Body of pancreas (tissue), 4 donors: ENCODE measurements at regions not wholly inside any gene's neighbourhood (a gene's known extent, or its start where the extent isn't known, plus 50 kb on each side); places are given as distances from the start of the nearest gene placed in this dataset.

ENCODE experiments used
- ATAC-seq: fragments of 150-250 bp; one replicate; pipeline ENCODE4 v1.9.1; 2016
- DNase-seq, 4 donors: peaks; one replicate each; pipeline ENCODE4 v3.0.0-alpha.2; 2019
- H3K27ac ChIP-seq, 4 donors: fragments of 200-600 bp; sonication (generic); 1 replicate in 3 of 4; 2 replicates in 1 of 4; pipeline versions ENCODE4 v1.5.1 to v1.6.1; 2016 to 2019; ENCODE audit warnings: mild to moderate bottlenecking in 1 of 4, mixed read lengths in 1 of 4, moderate library complexity in 1 of 4
- H3K27me3 ChIP-seq, 2 donors: fragments of 200-600 bp; sonication (generic); one replicate each; pipeline ENCODE4 v1.6.0; 2016; ENCODE audit warnings: mild to moderate bottlenecking in 1 of 2
- H3K36me3 ChIP-seq, 2 donors: fragments of 200-600 bp; sonication (generic); replicated peaks in 1 of 2; 2 replicates each; pipeline ENCODE4 v1.5.1; 2016; ENCODE audit warnings: low read depth in 2 of 2; ENCODE audit not compliant: insufficient read depth in 1 of 2
- H3K4me1 ChIP-seq: fragments of 200-600 bp; sonication (generic); one replicate; pipeline ENCODE4 v1.6.0; 2016
- H3K4me3 ChIP-seq, 2 donors: fragments of 200-600 bp; sonication (generic); 1 replicate in 1 of 2; 2 replicates in 1 of 2; pipeline ENCODE4 v1.5.1; 2016 to 2019
- H3K9me3 ChIP-seq, 3 donors: fragments of 200-600 bp; sonication (generic); 1 replicate in 2 of 3; 2 replicates in 1 of 3; pipeline ENCODE4 v1.5.1; 2016
- POLR2A ChIP-seq, 3 donors: fragments of 450-650 bp; IDR thresholded peaks; one replicate each; pipeline ENCODE4 v1.6.1; 2016; ENCODE audit warnings: antibody characterized with exemption in 3 of 3, mild to moderate bottlenecking in 2 of 3
- WGBS, 2 donors: methylation state at CpG; one replicate each; pipeline ENCODE4 v1.1.5; 2017; 5-methylcytosine and 5-hydroxymethylcytosine counted together
- intact Hi-C: fragments of 100-400 bp; cut with DNase I; formaldehyde crosslinking; loops from one replicate; pipeline ENCODE4 v1.15.1; 2023
- TF ChIP-seq, protein P1 (sequence below), 7 experiments: fragments of 450-650 bp in 4 of 7; fragments of 200-600 bp in 3 of 7; sonication (generic) in 3 of 7; IDR thresholded peaks; one replicate each; pipeline ENCODE4 v1.5.1; 2016 to 2019; ENCODE audit warnings: antibody characterized with exemption in 7 of 7

DNA sequence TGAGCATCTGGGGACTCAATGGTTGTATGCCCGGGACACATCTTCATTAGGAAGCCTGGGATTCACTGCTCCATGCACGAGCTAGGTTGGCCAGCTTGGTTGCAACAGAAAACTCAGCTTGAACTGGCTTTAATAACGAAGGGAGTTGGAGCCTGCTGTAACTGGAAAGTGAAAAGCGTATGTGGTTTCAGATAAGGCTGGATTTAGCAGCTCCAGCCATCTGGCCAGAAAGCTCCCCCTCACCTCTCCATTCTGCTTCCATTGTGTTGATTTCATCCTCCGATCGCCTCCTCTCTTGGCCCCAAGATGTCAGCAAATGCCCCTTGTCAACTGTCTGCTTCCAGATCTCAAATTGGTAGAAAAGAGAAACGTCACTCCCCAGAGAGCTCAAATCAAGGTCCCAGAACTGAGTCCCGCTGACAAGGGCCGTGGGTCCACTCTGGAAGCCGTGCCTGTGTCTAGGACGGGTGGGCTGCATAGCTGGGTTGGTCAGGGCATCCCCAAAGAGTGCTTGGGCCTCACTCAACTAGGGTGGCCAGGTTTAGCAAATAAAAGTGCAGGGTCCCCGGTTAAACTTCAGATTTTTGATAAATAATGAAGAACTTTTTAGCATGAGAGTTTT lies 117.0 kb upstream of the PMEPA1 start:
- Histone ChIP-seq H3K27ac (no peak overlapping the region), H3K9me3 (no peaks in the 10 kb centered on the region), H3K27me3 (no peaks in the 10 kb centered on the region), H3K4me3 (no peak overlapping the region), H3K36me3 (no peaks in the 10 kb centered on the region), H3K4me1 (no peaks in the 10 kb centered on the region)
- intact Hi-C loops: no loop called here
- WGBS, 2 donors: 74 to 75% methylated on average over 12 of the region's 12 CpGs
- TF ChIP-seq POLR2A (IDR thresholded peaks at IDR 0.05): no peak
- TF ChIP-seq, protein P1, sequence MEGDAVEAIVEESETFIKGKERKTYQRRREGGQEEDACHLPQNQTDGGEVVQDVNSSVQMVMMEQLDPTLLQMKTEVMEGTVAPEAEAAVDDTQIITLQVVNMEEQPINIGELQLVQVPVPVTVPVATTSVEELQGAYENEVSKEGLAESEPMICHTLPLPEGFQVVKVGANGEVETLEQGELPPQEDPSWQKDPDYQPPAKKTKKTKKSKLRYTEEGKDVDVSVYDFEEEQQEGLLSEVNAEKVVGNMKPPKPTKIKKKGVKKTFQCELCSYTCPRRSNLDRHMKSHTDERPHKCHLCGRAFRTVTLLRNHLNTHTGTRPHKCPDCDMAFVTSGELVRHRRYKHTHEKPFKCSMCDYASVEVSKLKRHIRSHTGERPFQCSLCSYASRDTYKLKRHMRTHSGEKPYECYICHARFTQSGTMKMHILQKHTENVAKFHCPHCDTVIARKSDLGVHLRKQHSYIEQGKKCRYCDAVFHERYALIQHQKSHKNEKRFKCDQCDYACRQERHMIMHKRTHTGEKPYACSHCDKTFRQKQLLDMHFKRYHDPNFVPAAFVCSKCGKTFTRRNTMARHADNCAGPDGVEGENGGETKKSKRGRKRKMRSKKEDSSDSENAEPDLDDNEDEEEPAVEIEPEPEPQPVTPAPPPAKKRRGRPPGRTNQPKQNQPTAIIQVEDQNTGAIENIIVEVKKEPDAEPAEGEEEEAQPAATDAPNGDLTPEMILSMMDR (IDR thresholded peaks at IDR 0.05): no peak
- ATAC-seq: no peak
- DNase-seq: no peak

DNA sequence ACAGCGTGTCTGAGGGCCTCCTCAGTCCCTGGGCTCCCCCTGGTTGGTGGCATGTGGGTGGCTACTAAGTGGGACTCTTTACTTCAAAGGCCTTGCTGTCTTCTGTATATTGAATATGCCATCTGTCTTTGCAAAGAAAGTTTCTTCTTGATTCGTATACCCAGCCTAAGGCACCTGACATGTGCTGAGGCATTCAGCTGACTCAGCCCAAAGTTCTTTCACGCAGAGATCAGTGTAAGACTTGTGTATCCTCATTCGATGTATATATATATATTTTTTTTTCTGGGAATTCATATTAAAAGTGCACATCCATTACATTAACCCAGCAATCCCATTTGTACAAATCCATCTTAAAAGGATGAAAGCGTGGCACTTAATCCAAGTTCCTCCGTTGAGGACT lies 115.1 kb upstream of the PMEPA1 start:
- Histone ChIP-seq H3K4me1 (no peaks in the 10 kb centered on the region), H3K27me3 (no peaks in the 10 kb centered on the region), H3K4me3 (no peak overlapping the region), H3K9me3 (no peaks in the 10 kb centered on the region), H3K36me3 (no peaks in the 10 kb centered on the region), H3K27ac (no peak overlapping the region)
- no peak for TF ChIP-seq POLR2A (IDR thresholded peaks at IDR 0.05)
- TF ChIP-seq, protein P1 (IDR thresholded peaks at IDR 0.05): no peak
- intact Hi-C loops: no loop called here
- no peak for DNase-seq
- WGBS, 2 donors: 78 to 82% methylated on average over 6 of the region's 6 CpGs
- no peak for ATAC-seq

DNA sequence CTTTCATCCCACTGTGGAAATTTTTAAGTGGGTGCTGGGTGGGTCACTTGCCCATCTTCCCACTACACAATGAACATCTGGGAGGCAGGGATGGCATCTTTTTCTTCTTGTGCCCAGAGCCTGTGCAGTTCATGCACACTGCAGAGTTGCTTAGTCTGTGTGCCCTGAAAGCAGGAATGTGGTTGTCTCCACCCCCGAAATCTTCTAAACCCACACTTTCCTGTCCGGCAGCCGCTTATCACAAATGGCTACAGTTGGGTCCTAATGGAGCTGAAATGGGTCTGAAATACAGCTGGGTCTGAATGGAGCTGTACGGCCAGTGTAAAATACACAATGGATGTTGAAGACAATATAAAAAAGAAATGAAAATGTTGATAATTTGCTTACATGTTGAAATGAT lies 112.1 kb upstream of the PMEPA1 start:
- 59 to 67% methylated on average over 4 of the region's 4 CpGs for WGBS, 2 donors
- no peaks in the 10 kb centered on the region for H3K36me3 ChIP-seq
- DNase-seq (no peak), ATAC-seq (no peak)
- intact Hi-C loops: no loop called here
- H3K9me3 ChIP-seq: no peaks in the 10 kb centered on the region
- no peak overlapping the region for H3K27ac ChIP-seq
- H3K4me3 ChIP-seq: no peak overlapping the region
- H3K27me3 ChIP-seq: no peaks in the 10 kb centered on the region
- H3K4me1 ChIP-seq: no peaks in the 10 kb centered on the region
- no peak for TF ChIP-seq POLR2A (IDR thresholded peaks at IDR 0.05)
- TF ChIP-seq, protein P1 (IDR thresholded peaks at IDR 0.05): no peak

DNA sequence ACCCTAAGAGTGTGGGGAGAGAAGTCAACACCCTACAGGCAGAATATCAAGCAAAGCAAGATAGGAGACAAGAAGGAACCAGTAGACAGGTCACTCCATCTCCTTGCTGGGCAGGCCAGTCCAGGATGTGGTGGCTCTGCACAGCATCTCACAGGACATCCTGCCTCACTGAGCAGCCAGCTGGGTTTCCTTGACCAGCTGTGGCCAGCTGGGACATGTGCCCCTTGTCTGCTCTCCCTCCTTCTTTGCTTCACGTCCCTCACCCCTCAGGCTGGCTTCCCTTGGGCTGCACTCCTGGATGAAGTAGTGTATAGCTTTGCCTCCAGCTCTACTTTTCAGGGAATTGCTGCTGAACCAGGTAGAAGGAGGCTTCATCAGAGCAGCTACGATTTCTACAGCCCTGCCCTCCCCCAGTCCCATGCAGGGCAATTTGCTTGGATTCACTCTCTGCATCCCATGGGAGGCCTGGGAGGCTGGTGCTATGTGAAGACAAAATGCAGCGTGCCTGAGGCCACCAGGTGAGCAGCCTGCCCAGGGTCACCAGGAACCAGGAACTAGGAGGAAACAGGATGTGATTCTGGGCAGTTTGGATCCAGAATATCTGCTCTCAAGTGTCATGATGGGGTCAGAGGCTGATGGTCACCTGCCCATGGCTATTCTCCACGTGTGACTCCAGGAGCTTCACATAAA lies 110.0 kb upstream of the PMEPA1 start:
- WGBS, 2 donors: 47 to 58% methylated on average over 3 to 4 of the region's 4 CpGs
- no peak for ATAC-seq

More for the DNA sequence above, 110.0 kb upstream of the PMEPA1 start:
- DNase-seq: no peak
- intact Hi-C loops: no loop called here
- no peak for TF ChIP-seq POLR2A (IDR thresholded peaks at IDR 0.05)
- TF ChIP-seq, protein P1 (IDR thresholded peaks at IDR 0.05): no peak
- H3K27me3 ChIP-seq: no peaks in the 10 kb centered on the region
- no peaks in the 10 kb centered on the region for H3K9me3 ChIP-seq
- no peaks in the 10 kb centered on the region for H3K36me3 ChIP-seq
- no peak overlapping the region for H3K27ac ChIP-seq
- H3K4me3 ChIP-seq: no peak overlapping the region
- no peaks in the 10 kb centered on the region for H3K4me1 ChIP-seq
